ENCODE measurements at regions not wholly inside any gene's neighbourhood (a gene's known extent, or its start where the extent isn't known, plus 50 kb on each side); places are given as distances from the start of the nearest gene placed in this dataset.

DNA sequence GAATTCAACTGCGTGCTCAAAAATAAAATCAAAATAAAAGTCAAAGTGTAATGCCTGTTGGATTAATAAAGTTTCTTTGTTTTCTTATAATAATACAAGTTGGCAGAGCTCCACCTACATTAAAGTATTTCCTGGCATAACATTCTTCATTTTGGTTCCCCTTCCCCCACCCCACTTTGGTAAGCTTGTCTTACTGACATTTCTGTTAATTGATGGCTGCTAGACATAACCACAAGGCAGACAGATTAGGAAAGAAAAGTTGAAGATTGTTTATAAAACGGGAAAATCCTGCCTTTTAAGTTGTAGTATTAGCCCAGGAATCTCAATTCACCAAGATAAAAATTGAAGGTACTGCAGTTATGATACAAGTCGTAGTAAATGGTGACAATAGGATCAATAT lies 246.5 kb upstream of the RPS6KA3 start:
- TF ChIP-seq CTCF (IDR thresholded peaks at IDR 0.05; ENCODE audit: control insufficient read depth, insufficient read depth, low read depth, low read length, missing control alignments): no peak
- no peak for DNase-seq (ENCODE audit: low read depth)
- no peak overlapping the region for H3K4me3 ChIP-seq (ENCODE audit: control insufficient read depth, low read depth, low read length)

GRCh38 chrX:20511792-20512191 lies 245.1 kb upstream of the RPS6KA3 start:
- no peak for TF ChIP-seq CTCF (IDR thresholded peaks at IDR 0.05; ENCODE audit: control insufficient read depth, insufficient read depth, low read depth, low read length, missing control alignments)
- no peak for DNase-seq (ENCODE audit: low read depth)
- H3K4me3 ChIP-seq (ENCODE audit: control insufficient read depth, low read depth, low read length): no peak overlapping the region

DNA sequence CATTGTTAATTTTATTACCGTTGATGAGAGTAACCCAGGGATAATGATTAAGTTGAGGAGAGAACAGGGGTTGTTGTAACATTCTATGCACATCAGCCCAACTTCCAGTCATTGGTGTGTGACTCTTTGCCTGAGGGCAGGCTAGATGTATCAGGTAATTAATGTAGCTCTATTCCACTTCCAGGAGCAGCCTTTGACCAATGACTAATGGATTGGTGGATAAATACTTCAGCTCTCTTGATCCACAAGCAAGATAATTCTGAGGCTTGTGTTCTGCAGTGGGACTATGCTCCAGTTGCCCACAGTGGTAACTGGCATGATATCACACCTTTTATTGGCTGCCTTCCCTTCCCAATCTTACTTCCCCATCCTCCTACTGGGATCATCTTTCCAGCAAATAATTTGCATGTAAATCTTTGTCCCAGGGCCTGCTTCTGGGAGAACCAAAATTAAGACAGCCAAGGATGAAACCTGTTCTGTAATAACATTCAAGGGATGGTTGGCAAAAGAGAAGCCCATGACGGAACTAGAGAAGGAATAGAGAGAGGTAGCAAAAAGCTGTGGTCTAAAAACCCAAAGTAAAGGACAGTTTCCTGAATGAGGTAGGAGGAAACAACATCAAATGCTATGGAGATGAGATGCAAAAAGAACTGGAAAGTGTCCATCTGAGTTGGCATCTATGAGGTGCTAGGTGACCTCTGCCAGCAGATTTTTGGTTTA lies 241.4 kb upstream of the RPS6KA3 start:
- no peak for TF ChIP-seq CTCF (IDR thresholded peaks at IDR 0.05; ENCODE audit: control insufficient read depth, insufficient read depth, low read depth, low read length, missing control alignments)
- no peak for DNase-seq (ENCODE audit: low read depth)
- no peak overlapping the region for H3K4me3 ChIP-seq (ENCODE audit: control insufficient read depth, low read depth, low read length)

- TF ChIP-seq CTCF (IDR thresholded peaks at IDR 0.05; ENCODE audit: control insufficient read depth, insufficient read depth, low read depth, low read length, missing control alignments): no peak
- no peak overlapping the region for H3K4me3 ChIP-seq (ENCODE audit: control insufficient read depth, low read depth, low read length)
- DNase-seq (ENCODE audit: low read depth): no peak
Measured at GRCh38 chrX:20506739-20507138, 240.0 kb upstream of the RPS6KA3 start.

DNA sequence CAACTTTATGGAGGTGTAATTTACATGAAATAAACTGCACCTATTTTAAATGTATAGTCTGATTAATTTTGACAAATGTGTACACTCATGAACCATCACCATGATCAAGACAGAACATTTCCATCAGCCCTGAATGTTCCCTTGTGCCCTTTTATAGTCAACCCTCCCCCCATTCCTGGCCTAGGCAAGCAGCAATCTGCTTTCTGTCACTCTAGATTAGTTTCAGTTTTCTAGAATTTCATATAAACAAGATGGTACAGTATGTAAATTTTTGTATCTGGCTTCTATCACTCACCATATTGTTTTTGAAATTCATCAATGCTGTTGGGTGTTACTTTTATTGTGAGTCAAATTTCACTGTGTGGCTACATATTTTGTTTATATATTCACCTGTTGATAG lies 234.2 kb upstream of the RPS6KA3 start:
- TF ChIP-seq CTCF (IDR thresholded peaks at IDR 0.05; ENCODE audit: control insufficient read depth, insufficient read depth, low read depth, low read length, missing control alignments): no peak
- H3K4me3 ChIP-seq (ENCODE audit: control insufficient read depth, low read depth, low read length): no peak overlapping the region
- no peak for DNase-seq (ENCODE audit: low read depth)

DNA sequence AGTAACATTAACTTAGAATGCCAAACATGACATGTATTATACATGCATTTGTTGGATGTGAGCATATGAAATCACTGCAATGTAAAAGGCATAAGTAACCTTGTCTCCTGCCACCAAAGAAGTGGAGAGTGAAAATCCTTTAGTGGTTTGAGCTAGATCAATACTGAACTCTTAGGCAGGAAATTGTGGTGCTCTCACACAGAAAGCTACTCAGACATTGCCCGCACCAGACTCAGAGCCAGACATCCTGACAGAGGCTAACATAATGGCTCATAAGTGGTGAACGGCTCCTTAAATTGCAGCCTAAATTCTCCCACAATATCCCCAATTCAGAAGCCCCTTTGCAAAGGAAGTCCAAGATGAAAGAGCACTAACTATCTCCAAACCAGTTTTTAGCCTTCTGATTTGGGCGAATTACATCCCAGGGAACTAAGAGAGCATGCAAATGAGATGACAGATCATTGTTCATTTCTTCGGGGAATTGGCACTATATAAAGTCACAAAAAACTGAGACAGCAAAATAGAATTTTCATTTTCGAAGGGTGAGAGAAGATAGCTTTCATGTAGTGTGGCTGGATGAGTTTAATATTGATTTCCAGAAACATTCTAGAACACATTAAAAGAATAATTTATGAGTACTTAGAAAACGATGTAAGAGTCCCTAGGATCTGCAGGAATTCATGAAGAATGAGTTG lies 233.6 kb upstream of the RPS6KA3 start:
- DNase-seq (ENCODE audit: low read depth): no peak
- TF ChIP-seq CTCF (IDR thresholded peaks at IDR 0.05; ENCODE audit: control insufficient read depth, insufficient read depth, low read depth, low read length, missing control alignments): no peak

More for the DNA sequence above, 233.6 kb upstream of the RPS6KA3 start:
- H3K4me3 ChIP-seq (ENCODE audit: control insufficient read depth, low read depth, low read length): no peak overlapping the region
